ENCODE measurements at regions not wholly inside any gene's neighbourhood (a gene's known extent, or its start where the extent isn't known, plus 50 kb on each side); places are given as distances from the start of the nearest gene placed in this dataset.

GRCh38 chr5:74423383-74423782, 217.1 kb downstream of the ENC1 start:
- TF ChIP-seq, protein P1, sequence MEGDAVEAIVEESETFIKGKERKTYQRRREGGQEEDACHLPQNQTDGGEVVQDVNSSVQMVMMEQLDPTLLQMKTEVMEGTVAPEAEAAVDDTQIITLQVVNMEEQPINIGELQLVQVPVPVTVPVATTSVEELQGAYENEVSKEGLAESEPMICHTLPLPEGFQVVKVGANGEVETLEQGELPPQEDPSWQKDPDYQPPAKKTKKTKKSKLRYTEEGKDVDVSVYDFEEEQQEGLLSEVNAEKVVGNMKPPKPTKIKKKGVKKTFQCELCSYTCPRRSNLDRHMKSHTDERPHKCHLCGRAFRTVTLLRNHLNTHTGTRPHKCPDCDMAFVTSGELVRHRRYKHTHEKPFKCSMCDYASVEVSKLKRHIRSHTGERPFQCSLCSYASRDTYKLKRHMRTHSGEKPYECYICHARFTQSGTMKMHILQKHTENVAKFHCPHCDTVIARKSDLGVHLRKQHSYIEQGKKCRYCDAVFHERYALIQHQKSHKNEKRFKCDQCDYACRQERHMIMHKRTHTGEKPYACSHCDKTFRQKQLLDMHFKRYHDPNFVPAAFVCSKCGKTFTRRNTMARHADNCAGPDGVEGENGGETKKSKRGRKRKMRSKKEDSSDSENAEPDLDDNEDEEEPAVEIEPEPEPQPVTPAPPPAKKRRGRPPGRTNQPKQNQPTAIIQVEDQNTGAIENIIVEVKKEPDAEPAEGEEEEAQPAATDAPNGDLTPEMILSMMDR (IDR thresholded peaks at IDR 0.05): no peak
- TF ChIP-seq POLR2AphosphoS5 (IDR thresholded peaks at IDR 0.05) (no peak), POLR2A (IDR thresholded peaks at IDR 0.05) (no peak)
